Adrenal gland (tissue), 9 donors: ENCODE measurements at regions not wholly inside any gene's neighbourhood (a gene's known extent, or its start where the extent isn't known, plus 50 kb on each side); places are given as distances from the start of the nearest gene placed in this dataset.

Source experiments
- DNase-seq, 7 donors: peaks; one replicate each; pipeline ENCODE4 v3.0.0-alpha.2; 2019 to 2020
- H3K27ac ChIP-seq, 5 donors: fragments of 200-600 bp; sonication (generic) in 4 of 5; 1 replicate in 3 of 5; 2 replicates in 2 of 5; pipeline versions ENCODE4 v1.5.1 to v1.8.0; 2016 to 2020; ENCODE audit warnings: mild to moderate bottlenecking in 1 of 5
- H3K27me3 ChIP-seq: fragments of 200-600 bp; 2 replicates; pipeline ENCODE4 v1.8.0; 2021
- H3K36me3 ChIP-seq, 2 donors: fragments of 200-600 bp; replicated peaks in 1 of 2; 1 replicate in 1 of 2; 2 replicates in 1 of 2; pipeline versions ENCODE4 v1.5.1 to v1.8.0; 2018 to 2022
- H3K4me1 ChIP-seq, 2 donors: fragments of 200-600 bp; replicated peaks in 1 of 2; 1 replicate in 1 of 2; 2 replicates in 1 of 2; pipeline versions ENCODE4 v1.5.1 to v1.8.0; 2018 to 2021
- H3K4me3 ChIP-seq, 4 donors: fragments of 200-600 bp; sonication (generic) in 3 of 4; one replicate each; pipeline ENCODE4 v1.5.1; 2016 to 2018
- H3K9me3 ChIP-seq, 3 donors: fragments of 200-600 bp; sonication (generic) in 1 of 3; replicated peaks in 1 of 3; 1 replicate in 2 of 3; 2 replicates in 1 of 3; pipeline versions ENCODE4 v1.5.1 to v1.8.0; 2016 to 2021
- POLR2A ChIP-seq, 2 donors: fragments of 450-650 bp; IDR thresholded peaks; one replicate each; pipeline ENCODE4 v1.6.1; 2017; ENCODE audit warnings: antibody characterized with exemption in 2 of 2, mild to moderate bottlenecking in 2 of 2, moderate library complexity in 1 of 2
- WGBS, 4 donors: extraction: QIAGEN DNeasy Blood & Tissue Kit in 2 of 4; methylation state at CpG; one replicate each; pipeline versions ENCODE4 v1.1.5 to v1.1.7; 2013 to 2017; 5-methylcytosine and 5-hydroxymethylcytosine counted together
- intact Hi-C, 2 donors: fragments of 100-400 bp; cut with DNase I; formaldehyde crosslinking; loops; one replicate each; pipeline versions ENCODE4 v1.14.1 to v1.15.0; 2022 to 2023
- TF ChIP-seq, protein P1 (sequence below), 6 experiments: fragments of 450-650 bp in 4 of 6; fragments of 200-600 bp in 2 of 6; sonication (generic) in 1 of 6; IDR thresholded peaks; 1 replicate in 5 of 6; 2 replicates in 1 of 6; pipeline versions ENCODE4 v1.5.1 to v1.8.0; 2016 to 2021; ENCODE audit warnings: antibody characterized with exemption in 6 of 6, mild to moderate bottlenecking in 2 of 6, moderate library complexity in 1 of 6
- donor health status: healthy with polysubstance abuse.
- donor health status: Bipolar disorder and iron deficiency.
- donor health status: DM: yes; HTN: yes; CAD: no.
- donor health status: DM: no; HTN: no; CAD: no.
- donor health status: DM: no; HTN: no; CAD: no.

DNA sequence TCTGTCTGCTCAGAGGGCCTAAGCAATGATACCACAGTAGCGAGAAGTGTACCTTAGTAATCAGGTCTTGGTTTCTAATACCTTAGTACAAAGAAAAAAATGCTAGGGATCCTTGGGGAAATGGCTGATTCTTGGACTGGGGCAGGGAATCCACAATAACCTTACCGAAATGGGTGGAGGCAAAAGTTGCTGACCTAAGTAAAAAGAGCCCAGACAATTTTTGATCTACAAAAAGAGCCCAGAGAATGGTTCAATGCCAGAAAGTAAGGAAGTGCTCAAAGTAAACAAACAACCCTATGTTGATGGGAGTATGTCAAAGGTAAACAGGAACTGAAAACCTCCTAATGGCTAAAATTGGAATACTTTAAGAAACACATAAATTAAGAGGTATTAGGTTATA is 130.1 kb upstream of the MAGEB18 start:
- 54 to 85% (median 74%) methylated on average over 2 of the region's 2 CpGs for WGBS, 4 donors
- H3K36me3 ChIP-seq: no peaks in the 10 kb centered on the region
- TF ChIP-seq, protein P1, sequence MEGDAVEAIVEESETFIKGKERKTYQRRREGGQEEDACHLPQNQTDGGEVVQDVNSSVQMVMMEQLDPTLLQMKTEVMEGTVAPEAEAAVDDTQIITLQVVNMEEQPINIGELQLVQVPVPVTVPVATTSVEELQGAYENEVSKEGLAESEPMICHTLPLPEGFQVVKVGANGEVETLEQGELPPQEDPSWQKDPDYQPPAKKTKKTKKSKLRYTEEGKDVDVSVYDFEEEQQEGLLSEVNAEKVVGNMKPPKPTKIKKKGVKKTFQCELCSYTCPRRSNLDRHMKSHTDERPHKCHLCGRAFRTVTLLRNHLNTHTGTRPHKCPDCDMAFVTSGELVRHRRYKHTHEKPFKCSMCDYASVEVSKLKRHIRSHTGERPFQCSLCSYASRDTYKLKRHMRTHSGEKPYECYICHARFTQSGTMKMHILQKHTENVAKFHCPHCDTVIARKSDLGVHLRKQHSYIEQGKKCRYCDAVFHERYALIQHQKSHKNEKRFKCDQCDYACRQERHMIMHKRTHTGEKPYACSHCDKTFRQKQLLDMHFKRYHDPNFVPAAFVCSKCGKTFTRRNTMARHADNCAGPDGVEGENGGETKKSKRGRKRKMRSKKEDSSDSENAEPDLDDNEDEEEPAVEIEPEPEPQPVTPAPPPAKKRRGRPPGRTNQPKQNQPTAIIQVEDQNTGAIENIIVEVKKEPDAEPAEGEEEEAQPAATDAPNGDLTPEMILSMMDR (IDR thresholded peaks at IDR 0.05): no peak
- TF ChIP-seq POLR2A (IDR thresholded peaks at IDR 0.05): no peak
- no peaks in the 10 kb centered on the region for H3K9me3 ChIP-seq
- H3K4me3 ChIP-seq: no peak overlapping the region
- peaks cover 4% of the 10 kb centered on the region for H3K27me3 ChIP-seq
- H3K4me1 ChIP-seq: no peaks in the 10 kb centered on the region
- H3K27ac ChIP-seq: no peak overlapping the region
- intact Hi-C loops: no loop called here
- DNase-seq: no peak

DNA sequence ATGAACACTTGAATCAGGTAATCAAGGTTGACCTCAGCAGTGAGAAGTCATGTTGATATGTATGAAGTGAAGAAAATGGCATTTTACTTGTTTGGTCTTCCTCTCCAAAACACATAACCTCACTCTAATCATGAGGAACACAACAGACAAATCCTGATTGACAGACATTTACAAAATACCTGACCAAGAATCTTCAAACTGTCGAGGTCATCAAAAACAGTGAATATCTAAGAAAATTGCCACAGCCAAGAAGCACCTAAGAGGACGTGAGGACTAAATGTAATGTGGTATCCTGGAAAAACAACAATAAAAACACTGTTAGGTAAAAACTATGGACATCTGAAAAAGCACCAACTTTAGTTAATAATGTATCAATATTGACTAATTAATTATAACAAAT is 129.5 kb upstream of the MAGEB18 start:
- intact Hi-C loops: no loop called here
- Histone ChIP-seq H3K4me3 (no peak overlapping the region), H3K36me3 (no peaks in the 10 kb centered on the region), H3K27me3 (peaks cover 4% of the 10 kb centered on the region), H3K9me3 (no peaks in the 10 kb centered on the region), H3K4me1 (no peaks in the 10 kb centered on the region), H3K27ac (no peak overlapping the region)
- no peak for DNase-seq
- WGBS, 4 donors: 48 to 78% (median 62%) methylated on average over 2 of the region's 2 CpGs
- TF ChIP-seq POLR2A (IDR thresholded peaks at IDR 0.05): no peak
- TF ChIP-seq, protein P1 (IDR thresholded peaks at IDR 0.05): no peak

DNA sequence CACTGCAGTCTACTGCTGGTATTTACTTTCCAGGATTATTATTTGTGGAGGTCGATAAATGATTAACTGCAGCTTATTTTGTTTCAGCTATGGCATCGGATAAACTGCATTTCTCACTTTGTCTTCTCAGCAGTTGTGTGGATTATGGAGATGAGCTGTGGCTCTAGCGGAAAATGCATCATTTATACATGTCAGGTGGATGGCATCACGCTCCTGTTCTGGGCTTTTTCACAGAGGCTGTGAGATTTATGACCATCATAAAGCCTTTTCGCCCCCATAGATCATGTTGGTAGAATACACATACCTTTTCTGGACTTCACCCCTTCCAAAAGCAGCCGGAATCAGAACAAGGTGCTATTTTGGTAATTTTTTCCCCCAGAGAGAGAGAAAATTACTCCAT is 118.8 kb upstream of the MAGEB18 start:
- no peak for DNase-seq
- H3K27ac ChIP-seq: no peak overlapping the region
- H3K27me3 ChIP-seq: no peaks in the 10 kb centered on the region
- intact Hi-C loops: no loop called here
- no peaks in the 10 kb centered on the region for H3K9me3 ChIP-seq
- H3K4me3 ChIP-seq: no peak overlapping the region
- whole genome bisulfite sequencing, 4 donors: 36 to 49% (median 43%) methylated on average over 6 of the region's 6 CpGs
- H3K4me1 ChIP-seq: no peaks in the 10 kb centered on the region
- TF ChIP-seq, protein P1 (IDR thresholded peaks at IDR 0.05): no peak
- no peak for TF ChIP-seq POLR2A (IDR thresholded peaks at IDR 0.05)
- H3K36me3 ChIP-seq: no peaks in the 10 kb centered on the region

DNA sequence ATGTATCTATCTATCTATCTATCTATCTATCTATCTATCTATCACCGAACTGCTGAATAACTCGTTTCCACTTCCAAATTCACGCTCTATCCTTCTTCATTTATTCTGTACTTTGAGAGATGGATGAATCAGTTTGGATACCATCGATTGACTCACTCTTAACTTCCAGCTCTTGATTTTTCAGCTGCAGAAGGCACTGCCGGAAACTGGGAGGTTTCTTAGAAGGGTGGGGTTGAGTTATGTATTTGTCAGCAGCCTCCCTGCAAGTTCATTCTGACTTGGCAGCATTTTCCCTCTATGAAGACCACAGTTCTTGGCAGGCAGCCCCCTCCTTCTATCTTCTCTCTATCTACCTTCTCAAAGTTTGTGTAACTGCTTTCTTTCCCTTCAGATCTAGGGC is 112.0 kb upstream of the MAGEB18 start:
- no peak overlapping the region for H3K27ac ChIP-seq
- no peaks in the 10 kb centered on the region for H3K4me1 ChIP-seq
- H3K36me3 ChIP-seq: no peaks in the 10 kb centered on the region
- peaks cover 4% of the 10 kb centered on the region for H3K27me3 ChIP-seq
- H3K4me3 ChIP-seq: no peak overlapping the region
- no peaks in the 10 kb centered on the region for H3K9me3 ChIP-seq
- TF ChIP-seq, protein P1 (IDR thresholded peaks at IDR 0.05): no peak
- no peak for TF ChIP-seq POLR2A (IDR thresholded peaks at IDR 0.05)
- 42 to 75% (median 59%) methylated on average over 5 of the region's 5 CpGs for WGBS, 4 donors
- intact Hi-C loops: no loop called here
- no peak for DNase-seq
